ENCODE measurements at regions not wholly inside any gene's neighbourhood (a gene's known extent, or its start where the extent isn't known, plus 50 kb on each side); places are given as distances from the start of the nearest gene placed in this dataset.

DNA sequence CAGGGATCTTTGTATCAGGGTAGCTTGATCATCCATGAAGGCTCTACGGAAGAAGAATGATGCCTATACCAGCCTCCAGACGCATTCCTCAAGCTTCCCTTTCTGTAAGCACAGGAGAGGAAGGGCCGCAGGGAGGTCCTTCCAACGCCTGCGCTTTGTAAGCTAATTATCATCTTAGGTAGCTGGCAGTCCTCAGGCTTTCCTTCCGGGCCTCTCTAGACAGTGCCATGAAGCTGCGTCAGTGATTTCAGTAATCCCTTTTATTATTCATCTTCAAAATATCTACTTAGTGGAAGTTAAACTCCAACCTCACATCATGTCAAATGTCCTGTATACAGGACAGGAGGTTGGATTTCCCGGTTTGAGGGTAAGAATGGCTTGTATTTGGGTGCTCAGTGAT lies 92.3 kb downstream of the ETAA1 start (continued):
- TF ChIP-seq KLF16 (CRISPR knock-in tag; IDR thresholded peaks at IDR 0.05) = no peak
- no peak for TF ChIP-seq RARG (CRISPR knock-in tag; IDR thresholded peaks at IDR 0.05; ENCODE audit: low read depth)

DNA sequence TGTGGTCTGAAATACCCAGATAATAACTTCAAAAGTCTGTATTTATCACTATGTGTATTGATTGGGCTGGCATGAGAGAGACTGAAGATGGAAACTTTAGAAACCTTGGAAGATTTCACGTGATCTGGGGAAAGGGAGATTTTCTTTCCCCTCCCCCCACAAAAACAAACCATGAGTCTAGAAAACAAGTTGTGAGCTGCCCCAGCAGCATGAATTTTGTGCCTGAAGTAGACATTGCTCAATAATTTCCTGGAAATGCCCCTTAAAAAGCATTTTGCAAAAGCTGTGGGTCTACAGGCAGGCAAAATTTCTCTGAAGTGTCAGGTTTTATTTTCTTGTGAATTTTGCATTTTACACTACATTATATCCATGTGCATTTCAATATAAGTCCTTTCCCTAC lies 101.8 kb downstream of the ETAA1 start:
- H3K4me2 ChIP-seq (ENCODE audit: low read depth, low read length) = no peak overlapping the region
- no peak for FAIRE-seq
- no peak overlapping the region for H3K4me3 ChIP-seq (replicated peaks in 1 of 3; ENCODE audit: insufficient read depth in 1 of 3, low read depth in 2 of 3, low read length in 3 of 3)
- WGBS (ENCODE audit: low lambda C conversion rate) = 0% methylated on average over 1 of the region's 1 CpG
- no peak for DNase-seq (ENCODE audit: low spot score)
- H4K20me1 ChIP-seq (ENCODE audit: insufficient read depth, low read length) = no peaks in the 10 kb centered on the region
- in situ Hi-C loops (cut with HindIII; ENCODE audit: extremely low pct_ligation_motif_present, low pct_unique_long_range_greater_than_20kb) = no loop called here
- no TSS peak for BruUV-seq (replicated peaks)
- POLR2A ChIA-PET = no interaction called here
- no peaks in the 10 kb centered on the region for H3K79me2 ChIP-seq (ENCODE audit: insufficient read depth, low read length)
- no peak for ATAC-seq
- CTCF ChIA-PET (ENCODE audit: low intra/inter-chr PET ratio, low total read pairs) = no interaction called here
- no peaks in the 10 kb centered on the region for H3K9me3 ChIP-seq (ENCODE audit: low read length)
- H3K36me3 ChIP-seq (replicated peaks in 1 of 2; ENCODE audit: control insufficient read depth in 1 of 2, insufficient read depth in 2 of 2, low read length in 2 of 2) = no peaks in the 10 kb centered on the region
- no peak overlapping the region for H3K9ac ChIP-seq (ENCODE audit: insufficient read depth, low read depth, low read length)
- H3K27me3 ChIP-seq (ENCODE audit: control insufficient read depth in 1 of 2, insufficient read depth in 2 of 2, low read length in 2 of 2) = no peaks in the 10 kb centered on the region
- peaks cover 8% of the 10 kb centered on the region for H3K4me1 ChIP-seq (ENCODE audit: insufficient read depth, low read length)
- no peak overlapping the region for H2AFZ ChIP-seq (ENCODE audit: low read length)
- intact Hi-C loops (cut with micrococcal nuclease; ENCODE audit: unreplicated experiment) = no loop called here
- TF ChIP-seq ZNF780A (CRISPR knock-in tag; IDR thresholded peaks at IDR 0.05) (no peak), BCL6 (CRISPR knock-in tag; IDR thresholded peaks at IDR 0.05) (0 out of 2 replicates have a peak, but pooled peaks have one; percentile 17), ZNF430 (CRISPR knock-in tag; IDR thresholded peaks at IDR 0.05) (no peak)
- TF ChIP-seq, protein P1, sequence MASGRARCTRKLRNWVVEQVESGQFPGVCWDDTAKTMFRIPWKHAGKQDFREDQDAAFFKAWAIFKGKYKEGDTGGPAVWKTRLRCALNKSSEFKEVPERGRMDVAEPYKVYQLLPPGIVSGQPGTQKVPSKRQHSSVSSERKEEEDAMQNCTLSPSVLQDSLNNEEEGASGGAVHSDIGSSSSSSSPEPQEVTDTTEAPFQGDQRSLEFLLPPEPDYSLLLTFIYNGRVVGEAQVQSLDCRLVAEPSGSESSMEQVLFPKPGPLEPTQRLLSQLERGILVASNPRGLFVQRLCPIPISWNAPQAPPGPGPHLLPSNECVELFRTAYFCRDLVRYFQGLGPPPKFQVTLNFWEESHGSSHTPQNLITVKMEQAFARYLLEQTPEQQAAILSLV (CRISPR knock-in tag; IDR thresholded peaks at IDR 0.05; ENCODE audit: borderline replicate concordance) = no peak
- H3K27ac ChIP-seq (ENCODE audit: extremely low read length, insufficient read depth, low read length) = no peak overlapping the region

DNA sequence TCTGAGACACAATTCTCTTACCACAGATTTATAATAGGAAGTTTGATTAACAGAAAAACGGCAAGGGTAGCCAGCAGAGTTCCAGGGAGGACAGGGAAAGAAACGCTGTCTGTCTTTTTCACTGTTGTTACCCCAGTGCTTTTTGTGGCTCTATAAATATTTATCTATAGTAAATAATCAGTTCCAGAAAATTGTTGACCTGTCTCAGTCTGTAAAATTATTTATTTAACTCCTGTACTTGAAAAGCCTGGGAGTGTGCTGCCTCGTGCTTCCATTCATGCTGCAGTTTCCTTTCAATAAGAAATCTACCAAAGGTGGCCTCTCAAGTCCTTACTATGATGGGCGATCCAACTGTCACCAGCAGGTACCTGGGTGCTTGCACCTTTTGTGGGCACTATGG lies 102.9 kb downstream of the ETAA1 start:
- CTCF ChIA-PET (ENCODE audit: low intra/inter-chr PET ratio, low total read pairs) = no interaction called here
- Histone ChIP-seq H2AFZ (ENCODE audit: low read length) (no peak overlapping the region), H3K4me1 (ENCODE audit: insufficient read depth, low read length) (peaks cover 8% of the 10 kb centered on the region), H3K79me2 (ENCODE audit: insufficient read depth, low read length) (no peaks in the 10 kb centered on the region), H3K9ac (ENCODE audit: insufficient read depth, low read depth, low read length) (no peak overlapping the region), H3K9me3 (ENCODE audit: low read length) (no peaks in the 10 kb centered on the region), H3K4me3 (replicated peaks in 1 of 3; ENCODE audit: insufficient read depth in 1 of 3, low read depth in 2 of 3, low read length in 3 of 3) (no peak overlapping the region), H3K4me2 (ENCODE audit: low read depth, low read length) (no peak overlapping the region), H3K36me3 (replicated peaks in 1 of 2; ENCODE audit: control insufficient read depth in 1 of 2, insufficient read depth in 2 of 2, low read length in 2 of 2) (no peaks in the 10 kb centered on the region), H4K20me1 (ENCODE audit: insufficient read depth, low read length) (no peaks in the 10 kb centered on the region), H3K27ac (ENCODE audit: extremely low read length, insufficient read depth, low read length) (no peak overlapping the region), H3K27me3 (ENCODE audit: control insufficient read depth in 1 of 2, insufficient read depth in 2 of 2, low read length in 2 of 2) (no peaks in the 10 kb centered on the region)
- no TSS peak for BruUV-seq (replicated peaks)
- 10% methylated on average over 4 of the region's 4 CpGs for WGBS (ENCODE audit: low lambda C conversion rate)
- DNase-seq (ENCODE audit: low spot score) (no peak), FAIRE-seq (no peak), ATAC-seq (no peak)
- intact Hi-C loops (cut with micrococcal nuclease; ENCODE audit: unreplicated experiment) = no loop called here
- TF ChIP-seq SYNCRIP (IDR thresholded peaks at IDR 0.05; ENCODE audit: insufficient read depth, low read depth, low read length) (no peak), PAF1 (CRISPR knock-in tag; IDR thresholded peaks at IDR 0.05) (no peak), ZNF335 (CRISPR knock-in tag; IDR thresholded peaks at IDR 0.05) (no peak), ISX (CRISPR knock-in tag; conservative IDR thresholded peaks at IDR 0.05) (no peak), CENPT (CRISPR knock-in tag; IDR thresholded peaks at IDR 0.05; ENCODE audit: low read depth) (no peak), ZNF562 (CRISPR knock-in tag; IDR thresholded peaks at IDR 0.05; ENCODE audit: borderline replicate concordance) (no peak)
- TF ChIP-seq, protein P2, sequence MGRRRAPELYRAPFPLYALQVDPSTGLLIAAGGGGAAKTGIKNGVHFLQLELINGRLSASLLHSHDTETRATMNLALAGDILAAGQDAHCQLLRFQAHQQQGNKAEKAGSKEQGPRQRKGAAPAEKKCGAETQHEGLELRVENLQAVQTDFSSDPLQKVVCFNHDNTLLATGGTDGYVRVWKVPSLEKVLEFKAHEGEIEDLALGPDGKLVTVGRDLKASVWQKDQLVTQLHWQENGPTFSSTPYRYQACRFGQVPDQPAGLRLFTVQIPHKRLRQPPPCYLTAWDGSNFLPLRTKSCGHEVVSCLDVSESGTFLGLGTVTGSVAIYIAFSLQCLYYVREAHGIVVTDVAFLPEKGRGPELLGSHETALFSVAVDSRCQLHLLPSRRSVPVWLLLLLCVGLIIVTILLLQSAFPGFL (CRISPR knock-in tag; IDR thresholded peaks at IDR 0.05) = no peak
- in situ Hi-C loops (cut with HindIII; ENCODE audit: extremely low pct_ligation_motif_present, low pct_unique_long_range_greater_than_20kb) = no loop called here
- POLR2A ChIA-PET = no interaction called here
